Osteoblast (primary cell): ENCODE measurements at regions not wholly inside any gene's neighbourhood (a gene's known extent, or its start where the extent isn't known, plus 50 kb on each side); places are given as distances from the start of the nearest gene placed in this dataset.

Source experiments
- DNase-seq: peaks from one replicate; pipeline ENCODE4 v3.0.0; 2011; ENCODE audit warnings: low spot score, mixed read lengths; ENCODE audit not compliant: insufficient read length; ENCODE audit errors: missing footprints
- H2AFZ ChIP-seq: 2 replicates; pipeline ENCODE4 v1.6.0; 2011; ENCODE audit warnings: mild to moderate bottlenecking, low read length
- H3K27ac ChIP-seq: 2 replicates; pipeline ENCODE4 v1.5.1; 2011; ENCODE audit warnings: mild to moderate bottlenecking, low read depth, low read length, moderate library complexity
- H3K27me3 ChIP-seq: 2 replicates; pipeline ENCODE4 v1.6.0; 2012; ENCODE audit warnings: mild to moderate bottlenecking, control low read depth, inconsistent platforms, low read length, moderate library complexity; ENCODE audit not compliant: insufficient read depth
- H3K36me3 ChIP-seq: 2 replicates; pipeline ENCODE4 v1.5.1; 2011; ENCODE audit warnings: mild to moderate bottlenecking, low read length, control low read depth, moderate library complexity; ENCODE audit not compliant: insufficient read depth
- H3K4me1 ChIP-seq: 2 replicates; pipeline ENCODE4 v1.5.1; 2011; ENCODE audit warnings: mild to moderate bottlenecking, low read length, control low read depth, moderate library complexity; ENCODE audit not compliant: insufficient read depth
- H3K4me2 ChIP-seq: 2 replicates; pipeline ENCODE4 v1.6.0; 2011; ENCODE audit warnings: mild to moderate bottlenecking, low read length; ENCODE audit not compliant: insufficient read depth
- H3K4me3 ChIP-seq: fragments of 200-600 bp; sonication (generic); 3 replicates; pipeline ENCODE4 v1.5.1; 2012; ENCODE audit warnings: mild to moderate bottlenecking, low read length, inconsistent platforms; ENCODE audit not compliant: insufficient read depth
- H3K79me2 ChIP-seq: 2 replicates; pipeline ENCODE4 v1.6.0; 2012; ENCODE audit warnings: mild to moderate bottlenecking, low read length, control low read depth, inconsistent platforms; ENCODE audit not compliant: insufficient read depth
- H3K9me3 ChIP-seq: 2 replicates; pipeline ENCODE4 v1.5.1; 2011; ENCODE audit warnings: low read depth, low read length, control low read depth
- H4K20me1 ChIP-seq: 2 replicates; pipeline ENCODE4 v1.6.0; 2012; ENCODE audit warnings: mild to moderate bottlenecking, low read length, control low read depth; ENCODE audit not compliant: insufficient read depth
- TF ChIP-seq, protein P1 (sequence below): IDR thresholded peaks from 2 replicates; pipeline ENCODE4 v1.5.1; 2011; ENCODE audit warnings: mild to moderate bottlenecking, low read depth, low read length, moderate library complexity; ENCODE audit errors: extremely low read depth

DNA sequence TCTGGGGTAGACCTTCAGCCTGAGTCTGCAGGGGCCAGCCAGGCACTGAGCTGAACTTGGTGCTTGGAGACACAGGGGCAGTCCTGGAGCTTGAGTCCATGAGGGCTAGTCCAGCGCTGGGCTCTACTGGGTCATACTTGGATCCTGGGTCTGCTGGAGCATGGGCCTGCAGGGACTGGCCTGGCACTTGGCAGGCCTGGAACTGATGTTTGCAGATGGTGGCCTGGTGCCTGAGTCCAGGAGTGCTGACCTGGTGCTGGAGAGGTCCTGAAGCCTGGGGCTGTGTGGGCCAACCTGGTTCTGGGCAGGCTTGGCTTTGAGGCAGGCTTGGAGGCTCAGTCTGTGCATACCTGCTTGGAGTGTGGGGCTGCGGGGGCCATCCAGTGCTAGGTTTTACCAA is 143.4 kb upstream of the DSCAM start:
- no peak overlapping the region for H3K4me2 ChIP-seq
- no peak for DNase-seq
- no peaks in the 10 kb centered on the region for H3K9me3 ChIP-seq
- TF ChIP-seq, protein P1, sequence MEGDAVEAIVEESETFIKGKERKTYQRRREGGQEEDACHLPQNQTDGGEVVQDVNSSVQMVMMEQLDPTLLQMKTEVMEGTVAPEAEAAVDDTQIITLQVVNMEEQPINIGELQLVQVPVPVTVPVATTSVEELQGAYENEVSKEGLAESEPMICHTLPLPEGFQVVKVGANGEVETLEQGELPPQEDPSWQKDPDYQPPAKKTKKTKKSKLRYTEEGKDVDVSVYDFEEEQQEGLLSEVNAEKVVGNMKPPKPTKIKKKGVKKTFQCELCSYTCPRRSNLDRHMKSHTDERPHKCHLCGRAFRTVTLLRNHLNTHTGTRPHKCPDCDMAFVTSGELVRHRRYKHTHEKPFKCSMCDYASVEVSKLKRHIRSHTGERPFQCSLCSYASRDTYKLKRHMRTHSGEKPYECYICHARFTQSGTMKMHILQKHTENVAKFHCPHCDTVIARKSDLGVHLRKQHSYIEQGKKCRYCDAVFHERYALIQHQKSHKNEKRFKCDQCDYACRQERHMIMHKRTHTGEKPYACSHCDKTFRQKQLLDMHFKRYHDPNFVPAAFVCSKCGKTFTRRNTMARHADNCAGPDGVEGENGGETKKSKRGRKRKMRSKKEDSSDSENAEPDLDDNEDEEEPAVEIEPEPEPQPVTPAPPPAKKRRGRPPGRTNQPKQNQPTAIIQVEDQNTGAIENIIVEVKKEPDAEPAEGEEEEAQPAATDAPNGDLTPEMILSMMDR, result no peak
- H2AFZ ChIP-seq, result no peak overlapping the region
- no peaks in the 10 kb centered on the region for H3K79me2 ChIP-seq
- no peaks in the 10 kb centered on the region for H3K4me1 ChIP-seq
- H3K4me3 ChIP-seq, result no peak overlapping the region
- H4K20me1 ChIP-seq, result no peaks in the 10 kb centered on the region
- no peaks in the 10 kb centered on the region for H3K27me3 ChIP-seq
- H3K27ac ChIP-seq, result no peak overlapping the region
- H3K36me3 ChIP-seq, result no peaks in the 10 kb centered on the region

DNA sequence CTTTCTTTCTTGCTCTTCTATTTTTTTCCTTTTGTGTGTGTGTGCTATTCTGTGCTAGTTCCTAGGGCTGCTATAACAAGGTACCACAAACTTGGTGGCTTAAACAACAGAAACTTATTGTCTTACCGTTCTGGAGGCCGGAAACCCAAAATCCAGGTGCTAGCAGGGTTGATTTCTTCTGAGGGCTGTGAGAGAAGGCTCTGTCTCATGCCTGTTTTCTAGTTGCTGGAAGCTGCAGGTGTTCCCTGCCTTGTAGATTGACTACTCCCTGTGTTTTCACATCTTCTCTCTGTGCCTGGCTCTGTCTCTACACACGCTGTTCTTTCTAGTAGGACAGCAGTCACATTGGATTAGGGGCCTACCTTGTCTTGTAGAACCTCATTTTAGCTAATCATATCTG is 150.9 kb upstream of the DSCAM start:
- Histone ChIP-seq H2AFZ (no peak overlapping the region), H3K27me3 (no peaks in the 10 kb centered on the region), H3K27ac (no peak overlapping the region), H3K36me3 (no peaks in the 10 kb centered on the region), H4K20me1 (no peaks in the 10 kb centered on the region), H3K4me1 (no peaks in the 10 kb centered on the region), H3K9me3 (peaks cover 6% of the 10 kb centered on the region), H3K4me2 (no peak overlapping the region), H3K79me2 (no peaks in the 10 kb centered on the region), H3K4me3 (no peak overlapping the region)
- TF ChIP-seq, protein P1, result no peak
- DNase-seq, result no peak

DNA sequence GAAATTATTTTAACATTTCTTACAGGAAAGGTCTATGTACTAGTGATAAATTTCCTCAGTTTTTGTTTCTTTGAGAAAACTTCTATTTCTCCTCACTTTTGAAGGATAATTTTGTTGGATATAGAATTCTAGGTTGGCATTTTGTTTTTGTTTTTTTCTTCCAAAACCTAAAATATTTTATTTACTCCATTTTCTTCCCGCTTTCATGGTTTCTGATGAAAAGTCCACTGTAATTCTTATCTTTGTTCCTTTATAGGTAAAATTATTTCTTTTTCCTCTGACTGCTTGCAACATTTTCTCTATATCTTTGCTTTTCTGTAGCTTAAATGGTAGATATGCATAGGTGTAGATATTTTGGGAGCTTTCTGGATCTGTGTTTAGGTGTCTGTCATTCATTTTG is 153.9 kb upstream of the DSCAM start:
- Histone ChIP-seq H3K9me3 (peaks cover 6% of the 10 kb centered on the region), H3K4me1 (no peaks in the 10 kb centered on the region), H3K27ac (no peak overlapping the region), H3K4me3 (no peak overlapping the region), H4K20me1 (no peaks in the 10 kb centered on the region), H2AFZ (no peak overlapping the region), H3K79me2 (no peaks in the 10 kb centered on the region), H3K4me2 (no peak overlapping the region), H3K36me3 (no peaks in the 10 kb centered on the region), H3K27me3 (no peaks in the 10 kb centered on the region)
- TF ChIP-seq, protein P1, result no peak
- DNase-seq, result no peak

DNA sequence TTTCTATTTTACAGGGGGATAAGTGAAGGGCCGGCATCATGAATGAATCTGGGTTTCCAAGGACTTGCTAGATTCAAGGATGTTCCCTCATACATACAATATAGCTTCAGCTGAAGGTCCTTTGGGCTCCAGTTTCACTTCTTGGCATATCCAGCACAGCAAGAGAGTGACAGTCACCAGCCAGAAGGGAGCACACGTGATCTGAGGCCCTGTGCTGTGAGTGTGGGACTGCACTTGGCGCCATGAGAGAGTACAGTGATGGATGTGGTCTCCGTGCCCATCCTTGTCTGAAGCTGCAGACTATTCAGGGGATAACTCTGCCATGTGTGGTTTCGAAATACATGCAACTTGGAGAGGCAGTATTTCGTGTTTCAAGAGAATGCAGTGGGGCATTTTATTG is 159.7 kb upstream of the DSCAM start:
- DNase-seq, result no peak
- H3K27ac ChIP-seq, result no peak overlapping the region
- no peaks in the 10 kb centered on the region for H4K20me1 ChIP-seq
- no peaks in the 10 kb centered on the region for H3K4me1 ChIP-seq
- TF ChIP-seq, protein P1, result no peak
- no peaks in the 10 kb centered on the region for H3K79me2 ChIP-seq
- H3K4me3 ChIP-seq, result no peak overlapping the region
- peaks cover 4% of the 10 kb centered on the region for H3K9me3 ChIP-seq
- no peak overlapping the region for H2AFZ ChIP-seq
- no peaks in the 10 kb centered on the region for H3K36me3 ChIP-seq
- H3K4me2 ChIP-seq, result no peak overlapping the region
- no peaks in the 10 kb centered on the region for H3K27me3 ChIP-seq
